Smooth muscle cell (in vitro differentiated cells): ENCODE measurements at regions not wholly inside any gene's neighbourhood (a gene's known extent, or its start where the extent isn't known, plus 50 kb on each side); places are given as distances from the start of the nearest gene placed in this dataset.

Experiments used
- DNase-seq: peaks from one replicate; lab custom pipeline; 2025; ENCODE audit not compliant: unreplicated experiment; lab: John Stamatoyannopoulos, UW
- H2AFZ ChIP-seq: fragments of 200-600 bp; sonication (generic); 2 replicates; pipeline ENCODE4 v1.6.0; 2016; ENCODE audit warnings: antibody characterized with exemption, low read depth, mild to moderate bottlenecking
- H3F3A ChIP-seq: fragments of 200-600 bp; sonication (generic); 2 replicates; pipeline ENCODE4 v1.6.0; 2017; ENCODE audit warnings: antibody characterized with exemption, low read depth
- H3K27ac ChIP-seq: fragments of 200-600 bp; sonication (generic); 2 replicates; pipeline ENCODE4 v1.5.1; 2016; ENCODE audit warnings: low read depth, mild to moderate bottlenecking
- H3K27me3 ChIP-seq: fragments of 200-600 bp; sonication (generic); 2 replicates; pipeline ENCODE4 v1.6.1; 2016; ENCODE audit warnings: low read depth, mild to moderate bottlenecking
- H3K36me3 ChIP-seq: fragments of 200-600 bp; sonication (generic); 2 replicates; pipeline ENCODE4 v1.5.1; 2016; ENCODE audit warnings: low read depth
- H3K4me1 ChIP-seq: fragments of 200-600 bp; sonication (generic); 2 replicates; pipeline ENCODE4 v1.5.1; 2016; ENCODE audit warnings: low read depth
- H3K4me2 ChIP-seq: fragments of 200-600 bp; sonication (generic); 2 replicates; pipeline ENCODE4 v1.6.0; 2016; ENCODE audit warnings: mild to moderate bottlenecking
- H3K4me3 ChIP-seq: fragments of 200-600 bp; sonication (generic); 2 replicates; pipeline ENCODE4 v1.5.1; 2016; ENCODE audit warnings: mild to moderate bottlenecking
- H3K79me2 ChIP-seq: fragments of 200-600 bp; sonication (generic); 2 replicates; pipeline ENCODE4 v1.6.0; 2016; ENCODE audit warnings: low read depth, mild to moderate bottlenecking
- H3K9ac ChIP-seq: fragments of 200-600 bp; sonication (generic); 2 replicates; pipeline ENCODE4 v1.6.0; 2016; ENCODE audit warnings: low read depth
- H3K9me3 ChIP-seq: fragments of 200-600 bp; sonication (generic); replicated peaks from 2 replicates; pipeline ENCODE4 v1.5.1; 2016; ENCODE audit warnings: low read depth
- H4K20me1 ChIP-seq: fragments of 200-600 bp; sonication (generic); 2 replicates; pipeline ENCODE4 v1.6.0; 2016; ENCODE audit warnings: low read depth
- WGBS: methylation state at CpG from one replicate; pipeline ENCODE4 v1.1.7; 2016; ENCODE audit warnings: low lambda C conversion rate; 5-methylcytosine and 5-hydroxymethylcytosine counted together
- TF ChIP-seq, protein P1 (sequence below): fragments of 200-600 bp; sonication (generic); IDR thresholded peaks from 2 replicates; pipeline ENCODE4 v1.5.1; 2017; ENCODE audit warnings: borderline replicate concordance, mild to moderate bottlenecking, antibody characterized with exemption; ENCODE audit not compliant: insufficient read depth, poor library complexity, severe bottlenecking

DNA sequence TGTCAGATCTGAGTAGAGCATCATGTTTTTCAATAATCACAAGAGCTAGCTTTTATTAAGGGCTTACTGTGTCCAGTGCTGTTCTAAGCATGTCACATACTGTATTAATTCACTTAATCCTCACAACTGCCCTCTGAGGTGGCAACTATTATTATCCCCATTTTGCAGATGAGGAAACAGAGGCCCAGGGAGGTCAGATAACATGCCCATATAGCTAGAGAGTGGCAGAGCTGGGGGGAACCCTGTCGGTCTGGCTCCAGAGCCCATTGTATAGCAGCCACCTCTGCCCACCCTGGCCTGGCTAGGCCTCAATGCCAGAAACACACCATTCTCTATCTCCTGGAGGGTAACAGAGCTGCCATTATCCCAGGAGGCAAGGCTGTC lies 113.2 kb downstream of the B3GNT2 start:
- Histone ChIP-seq H3K4me2 (no peak overlapping the region), H3F3A (peaks cover 17% of the 10 kb centered on the region), H2AFZ (peak overlapping the region; percentile 26), H3K9ac (no peak overlapping the region), H3K36me3 (no peaks in the 10 kb centered on the region), H3K4me3 (no peak overlapping the region), H3K27me3 (no peaks in the 10 kb centered on the region), H4K20me1 (no peaks in the 10 kb centered on the region), H3K4me1 (peaks cover 36% of the 10 kb centered on the region), H3K9me3 (no peaks in the 10 kb centered on the region), H3K27ac (no peak overlapping the region), H3K79me2 (no peaks in the 10 kb centered on the region)
- 89% methylated on average over 1 of the region's 1 CpG for WGBS
- TF ChIP-seq, protein P1, sequence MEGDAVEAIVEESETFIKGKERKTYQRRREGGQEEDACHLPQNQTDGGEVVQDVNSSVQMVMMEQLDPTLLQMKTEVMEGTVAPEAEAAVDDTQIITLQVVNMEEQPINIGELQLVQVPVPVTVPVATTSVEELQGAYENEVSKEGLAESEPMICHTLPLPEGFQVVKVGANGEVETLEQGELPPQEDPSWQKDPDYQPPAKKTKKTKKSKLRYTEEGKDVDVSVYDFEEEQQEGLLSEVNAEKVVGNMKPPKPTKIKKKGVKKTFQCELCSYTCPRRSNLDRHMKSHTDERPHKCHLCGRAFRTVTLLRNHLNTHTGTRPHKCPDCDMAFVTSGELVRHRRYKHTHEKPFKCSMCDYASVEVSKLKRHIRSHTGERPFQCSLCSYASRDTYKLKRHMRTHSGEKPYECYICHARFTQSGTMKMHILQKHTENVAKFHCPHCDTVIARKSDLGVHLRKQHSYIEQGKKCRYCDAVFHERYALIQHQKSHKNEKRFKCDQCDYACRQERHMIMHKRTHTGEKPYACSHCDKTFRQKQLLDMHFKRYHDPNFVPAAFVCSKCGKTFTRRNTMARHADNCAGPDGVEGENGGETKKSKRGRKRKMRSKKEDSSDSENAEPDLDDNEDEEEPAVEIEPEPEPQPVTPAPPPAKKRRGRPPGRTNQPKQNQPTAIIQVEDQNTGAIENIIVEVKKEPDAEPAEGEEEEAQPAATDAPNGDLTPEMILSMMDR, result no peak
- no peak for DNase-seq

DNA sequence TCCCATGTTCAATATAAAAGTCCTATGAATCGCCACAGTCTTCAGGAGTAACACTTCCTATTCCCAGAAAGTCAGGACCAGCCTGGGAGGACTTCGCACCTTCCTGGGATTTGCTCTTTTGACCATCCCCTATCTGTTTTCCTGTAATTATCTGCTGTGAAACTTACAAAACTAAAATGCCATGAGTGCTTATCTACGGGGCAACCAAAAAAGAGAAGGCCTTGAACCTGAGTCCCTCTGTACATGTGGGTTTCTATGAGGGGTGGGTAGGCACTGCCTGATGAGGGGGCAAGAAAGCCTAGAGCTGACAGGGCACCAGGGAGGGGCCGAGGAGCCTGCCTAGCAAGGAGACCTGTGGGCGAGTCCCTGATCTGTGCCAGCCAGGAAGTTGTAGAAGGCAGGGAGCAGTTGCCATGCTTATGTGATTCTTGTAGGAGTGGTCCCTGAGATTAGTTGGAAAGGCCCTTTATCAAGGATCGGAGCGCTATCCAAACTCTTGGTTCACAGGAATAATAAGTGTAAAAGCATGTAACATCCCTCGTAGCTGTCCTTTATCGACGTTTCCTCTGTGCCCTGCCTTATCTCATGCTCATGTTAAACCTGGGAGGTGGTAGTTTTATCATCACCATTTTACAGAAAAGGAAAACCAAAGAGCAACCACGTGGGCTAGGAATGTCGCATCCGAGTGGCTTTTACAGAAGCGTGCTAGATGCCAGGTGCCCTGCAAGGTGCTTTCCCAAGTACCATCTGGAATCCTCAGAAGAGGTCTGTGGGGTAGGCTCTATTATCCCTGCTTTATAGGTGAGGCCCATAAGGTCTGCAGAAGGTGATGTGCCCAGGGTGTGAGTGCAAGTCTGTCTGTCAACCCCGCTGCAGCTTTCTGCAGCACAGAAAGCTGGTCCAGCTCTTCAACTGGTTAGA lies 111.8 kb downstream of the B3GNT2 start:
- H3K27me3 ChIP-seq, result no peaks in the 10 kb centered on the region
- H3K4me3 ChIP-seq, result no peak overlapping the region
- peaks cover 38% of the 10 kb centered on the region for H3K4me1 ChIP-seq
- H3K4me2 ChIP-seq, result no peak overlapping the region
- DNase-seq, result no peak
- 76% methylated on average over 15 of the region's 15 CpGs for WGBS
- no peaks in the 10 kb centered on the region for H4K20me1 ChIP-seq
- TF ChIP-seq, protein P1, result no peak
- peak overlapping the region; percentile 61 for H3K27ac ChIP-seq
- no peaks in the 10 kb centered on the region for H3K79me2 ChIP-seq
- H3K9me3 ChIP-seq, result no peaks in the 10 kb centered on the region
- no peaks in the 10 kb centered on the region for H3K36me3 ChIP-seq
- H2AFZ ChIP-seq, result no peak overlapping the region
- peaks cover 17% of the 10 kb centered on the region for H3F3A ChIP-seq
- H3K9ac ChIP-seq, result peak overlapping the region; percentile 31

DNA sequence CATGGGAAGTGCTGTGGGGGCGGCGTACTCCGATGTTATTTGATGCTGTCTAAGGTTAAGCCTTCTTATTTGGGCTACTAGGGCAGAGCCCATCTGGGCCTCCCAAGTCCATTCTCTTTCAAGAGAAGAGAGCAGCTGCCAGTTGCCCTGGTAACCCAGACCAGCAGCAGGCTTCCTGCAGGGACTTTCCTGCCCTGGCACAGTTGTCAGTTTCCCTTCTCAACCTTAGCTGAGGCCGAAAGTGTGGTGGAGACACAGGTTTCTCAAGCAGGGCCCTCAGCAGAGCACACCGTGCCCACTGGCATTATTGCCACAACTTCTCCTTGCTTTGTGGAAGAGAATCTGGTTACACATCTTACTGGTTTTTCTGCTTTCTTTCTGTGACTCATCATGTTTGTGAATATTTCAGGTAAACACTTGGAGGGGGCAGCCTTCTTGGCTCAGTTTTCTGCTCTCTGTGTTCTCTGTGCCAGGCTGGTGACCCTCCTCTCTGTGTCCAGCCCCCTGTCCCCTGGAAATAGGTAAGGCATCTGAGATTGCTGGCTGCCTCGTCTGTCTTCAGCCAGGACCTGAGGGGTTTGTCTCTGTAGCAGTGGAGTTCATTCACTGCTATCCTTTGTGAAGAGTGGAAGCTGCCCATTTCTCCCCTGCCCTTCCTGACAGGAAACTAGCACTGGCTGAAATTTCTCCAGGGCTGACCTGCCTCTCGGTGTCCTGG lies 111.0 kb downstream of the B3GNT2 start:
- Histone ChIP-seq H3K27me3 (no peaks in the 10 kb centered on the region), H3K9ac (peak overlapping the region; percentile 31), H3K79me2 (no peaks in the 10 kb centered on the region), H3K4me2 (peak overlapping the region; percentile 23), H2AFZ (no peak overlapping the region), H3K27ac (peak overlapping the region; percentile 61), H3K9me3 (no peaks in the 10 kb centered on the region), H4K20me1 (no peaks in the 10 kb centered on the region), H3K4me3 (no peak overlapping the region), H3K4me1 (peaks cover 38% of the 10 kb centered on the region), H3F3A (peaks cover 17% of the 10 kb centered on the region), H3K36me3 (no peaks in the 10 kb centered on the region)
- DNase-seq, result no peak
- TF ChIP-seq, protein P1, result no peak
- 50% methylated on average over 7 of the region's 7 CpGs for WGBS
